Heart left ventricle (tissue), 13 donors: ENCODE measurements at regions not wholly inside any gene's neighbourhood (a gene's known extent, or its start where the extent isn't known, plus 50 kb on each side); places are given as distances from the start of the nearest gene placed in this dataset.

Source experiments
- POLR2A ChIP-seq, 2 donors: fragments of 450-650 bp; IDR thresholded peaks; one replicate each; pipeline ENCODE4 v1.6.1; 2017; ENCODE audit warnings: antibody characterized with exemption in 2 of 2, mild to moderate bottlenecking in 2 of 2, moderate library complexity in 2 of 2
- TF ChIP-seq, protein P1 (sequence below), 12 donors: fragments of 200-600 bp; sonication (generic) in 4 of 12; IDR thresholded peaks; one replicate each; pipeline versions ENCODE4 v1.5.0 to v1.8.0; 2018 to 2022; ENCODE audit warnings: antibody characterized with exemption in 12 of 12, mild to moderate bottlenecking in 5 of 12
- donor health status: ischemic (EF 13 %, LVEDD 7.1; RV severe dilation, severe dysfunction).
- donor health status: DM: no; HTN: yes; CAD: no.
- donor health status: DM: no; HTN: no; CAD: no.
- donor health status: ischemic (EF 25% LVEDD 6.9; RV normal size, moderate dysfunction).
- donor health status: ischemic (EF 25% LVEDD 5.7; RV mildly dilated, moderate dysfunction).
- donor health status: ischemic (EF 35%, LVEDD 5.7; RV mildly dilated, moderate dysfunction).
- donor health status: nonischemic (EF 11% LVEDD 7.7; RV severe dilation, severe dysfunction).
- donor health status: DM: yes; HTN: yes; CAD: no.
- donor health status: PGD.
- donor health status: ischemic (EF 29% LVEDD 5.4; RV normal size, mild dysfunction).
- donor health status: nonischemic (EF 23%, LVEDD 6.1; RV moderate dilation, normal function).

DNA sequence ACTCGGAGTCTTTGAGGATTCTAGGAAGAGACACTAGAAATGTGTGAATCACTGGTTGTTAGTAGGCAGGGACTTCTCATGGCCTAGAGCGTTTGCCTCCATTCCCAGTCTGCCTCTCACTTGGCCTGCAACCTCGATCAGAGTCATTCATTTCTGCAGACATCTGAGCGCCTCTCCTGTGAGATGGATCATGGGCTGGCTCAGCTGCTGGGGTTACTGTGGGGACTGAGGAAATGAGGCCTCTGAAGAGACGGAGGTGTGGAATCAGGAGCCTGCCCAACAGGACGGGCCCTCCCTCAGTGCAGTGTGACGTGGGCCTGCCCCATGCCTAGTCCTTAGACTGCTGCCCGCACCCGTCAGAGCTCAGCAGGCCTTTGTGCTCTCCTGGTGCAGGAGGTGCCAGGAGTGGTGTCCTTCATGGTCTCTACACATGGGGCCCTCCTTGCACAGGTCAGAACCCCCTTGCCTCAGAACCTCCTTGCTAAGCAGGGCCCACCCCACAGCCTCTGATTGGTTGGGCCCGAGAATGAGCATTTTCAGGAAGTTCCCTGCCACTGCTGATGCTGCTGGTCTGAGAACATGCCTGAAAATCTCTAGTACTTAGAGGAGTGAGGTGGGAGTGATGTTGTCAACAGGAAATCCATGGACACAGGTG, 99.4 kb downstream of the NPIPB11 start:
- TF ChIP-seq, protein P1, sequence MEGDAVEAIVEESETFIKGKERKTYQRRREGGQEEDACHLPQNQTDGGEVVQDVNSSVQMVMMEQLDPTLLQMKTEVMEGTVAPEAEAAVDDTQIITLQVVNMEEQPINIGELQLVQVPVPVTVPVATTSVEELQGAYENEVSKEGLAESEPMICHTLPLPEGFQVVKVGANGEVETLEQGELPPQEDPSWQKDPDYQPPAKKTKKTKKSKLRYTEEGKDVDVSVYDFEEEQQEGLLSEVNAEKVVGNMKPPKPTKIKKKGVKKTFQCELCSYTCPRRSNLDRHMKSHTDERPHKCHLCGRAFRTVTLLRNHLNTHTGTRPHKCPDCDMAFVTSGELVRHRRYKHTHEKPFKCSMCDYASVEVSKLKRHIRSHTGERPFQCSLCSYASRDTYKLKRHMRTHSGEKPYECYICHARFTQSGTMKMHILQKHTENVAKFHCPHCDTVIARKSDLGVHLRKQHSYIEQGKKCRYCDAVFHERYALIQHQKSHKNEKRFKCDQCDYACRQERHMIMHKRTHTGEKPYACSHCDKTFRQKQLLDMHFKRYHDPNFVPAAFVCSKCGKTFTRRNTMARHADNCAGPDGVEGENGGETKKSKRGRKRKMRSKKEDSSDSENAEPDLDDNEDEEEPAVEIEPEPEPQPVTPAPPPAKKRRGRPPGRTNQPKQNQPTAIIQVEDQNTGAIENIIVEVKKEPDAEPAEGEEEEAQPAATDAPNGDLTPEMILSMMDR (IDR thresholded peaks at IDR 0.05), result no peak
- no peak for TF ChIP-seq POLR2A (IDR thresholded peaks at IDR 0.05)
